Mesenchymal stem cell (in vitro differentiated cells and primary cell): ENCODE measurements at regions not wholly inside any gene's neighbourhood (a gene's known extent, or its start where the extent isn't known, plus 50 kb on each side); places are given as distances from the start of the nearest gene placed in this dataset.
A peak's percentile ranks its signal among the peaks of the same experiment; 100 is the strongest.
"Not testable (repeated sequence)": the region's sequence is repeated elsewhere in the genome, so short reads cannot be mapped to it uniquely, and the experiment has no call there.

ENCODE experiments used
- DNase-seq: peaks from one replicate; pipeline ENCODE4 v3.0.0-alpha.2; 2013
- H2AFZ ChIP-seq: one replicate; pipeline ENCODE4 v1.6.1; 2013; ENCODE audit warnings: low read depth, mild to moderate bottlenecking, control low read depth, inconsistent platforms, low read length, moderate library complexity
- H2AK5ac ChIP-seq: 2 replicates; pipeline ENCODE4 v1.6.1; 2013; ENCODE audit warnings: low read length, moderate library complexity, mild to moderate bottlenecking, inconsistent platforms; ENCODE audit not compliant: severe bottlenecking
- H2BK120ac ChIP-seq: one replicate; pipeline ENCODE4 v1.6.1; 2013; ENCODE audit warnings: low read depth, mild to moderate bottlenecking, inconsistent platforms, low read length, moderate library complexity
- H2BK12ac ChIP-seq, 2 experiments: one replicate each; pipeline ENCODE4 v1.6.1; 2013; ENCODE audit warnings: inconsistent platforms in 2 of 2, low read length in 2 of 2, mild to moderate bottlenecking in 2 of 2, moderate library complexity in 2 of 2, control low read depth in 1 of 2
- H2BK15ac ChIP-seq: one replicate; pipeline ENCODE4 v1.6.1; 2013; ENCODE audit warnings: mild to moderate bottlenecking, low read depth, inconsistent platforms; ENCODE audit not compliant: poor library complexity, severe bottlenecking
- H2BK5ac ChIP-seq: 2 replicates; pipeline ENCODE4 v1.6.1; 2013; ENCODE audit warnings: low read depth, mild to moderate bottlenecking, low read length, control low read depth, inconsistent platforms; ENCODE audit not compliant: poor library complexity, severe bottlenecking
- H3K14ac ChIP-seq, 2 experiments: one replicate each; pipeline ENCODE4 v1.6.1; 2013; ENCODE audit warnings: inconsistent platforms in 2 of 2, low read length in 2 of 2, control low read depth in 1 of 2, mild to moderate bottlenecking in 1 of 2, moderate library complexity in 1 of 2
- H3K18ac ChIP-seq, 2 experiments: one replicate each; pipeline ENCODE4 v1.6.1; 2013; ENCODE audit warnings: inconsistent platforms in 2 of 2, low read length in 2 of 2, control low read depth in 1 of 2, low read depth in 1 of 2, mild to moderate bottlenecking in 1 of 2
- H3K23ac ChIP-seq, 2 experiments: one replicate each; pipeline ENCODE4 v1.6.1; 2013; ENCODE audit warnings: inconsistent platforms in 2 of 2, low read length in 2 of 2, mild to moderate bottlenecking in 2 of 2, moderate library complexity in 2 of 2, control low read depth in 1 of 2
- H3K27ac ChIP-seq: 2 replicates; pipeline ENCODE4 v1.5.1; 2013; ENCODE audit warnings: mild to moderate bottlenecking, moderate library complexity, low read length, control low read depth, inconsistent platforms; ENCODE audit not compliant: poor library complexity, severe bottlenecking
- H3K27me3 ChIP-seq, 2 experiments: 2 replicates each; pipeline versions ENCODE4 v1.6.1 to v1.7.0; 2013; ENCODE audit warnings: low read length in 2 of 2, mild to moderate bottlenecking in 2 of 2, moderate library complexity in 2 of 2, control low read depth in 1 of 2, inconsistent platforms in 1 of 2; ENCODE audit not compliant: control insufficient read depth in 1 of 2, insufficient read depth in 1 of 2
- H3K36me3 ChIP-seq, 2 experiments: 2 replicates each; pipeline versions ENCODE4 v1.6.1 to v1.7.0; 2013; ENCODE audit warnings: low read length in 2 of 2, control low read depth in 1 of 2, inconsistent platforms in 1 of 2, low read depth in 1 of 2, mild to moderate bottlenecking in 1 of 2; ENCODE audit not compliant: insufficient read depth in 2 of 2, control insufficient read depth in 1 of 2
- H3K4ac ChIP-seq, 2 experiments: one replicate each; pipeline ENCODE4 v1.6.1; 2013; ENCODE audit warnings: inconsistent platforms in 2 of 2, low read length in 2 of 2, mild to moderate bottlenecking in 2 of 2, moderate library complexity in 2 of 2, control low read depth in 1 of 2, low read depth in 1 of 2
- H3K4me1 ChIP-seq: 2 replicates; pipeline ENCODE4 v1.6.1; 2013; ENCODE audit warnings: low read depth, low read length, control low read depth; ENCODE audit not compliant: control insufficient read depth, insufficient read depth
- H3K4me2 ChIP-seq: 2 replicates; pipeline ENCODE4 v1.6.1; 2013; ENCODE audit warnings: low read length, mild to moderate bottlenecking, inconsistent platforms; ENCODE audit not compliant: poor library complexity, severe bottlenecking
- H3K4me3 ChIP-seq, 2 experiments: 2 replicates each; pipeline versions ENCODE4 v1.5.1 to v1.7.0; 2013; ENCODE audit warnings: low read length in 2 of 2, mild to moderate bottlenecking in 2 of 2, control low read depth in 1 of 2, low read depth in 1 of 2; ENCODE audit not compliant: insufficient read depth in 1 of 2
- H3K79me1 ChIP-seq: replicated peaks from 2 replicates; pipeline ENCODE4 v1.6.1; 2013; ENCODE audit warnings: mild to moderate bottlenecking, control low read depth, low read length, inconsistent platforms; ENCODE audit not compliant: poor library complexity, severe bottlenecking
- H3K9ac ChIP-seq: 2 replicates; pipeline ENCODE4 v1.7.0; 2013; ENCODE audit warnings: mild to moderate bottlenecking, low read length, moderate library complexity
- H3K9me3 ChIP-seq: 2 replicates; pipeline ENCODE4 v1.7.0; 2013; ENCODE audit warnings: mild to moderate bottlenecking, low read length; ENCODE audit not compliant: control insufficient read depth
- H4K8ac ChIP-seq: one replicate; pipeline ENCODE4 v1.6.1; 2013; ENCODE audit warnings: inconsistent platforms, mild to moderate bottlenecking, low read length, moderate library complexity
- H4K91ac ChIP-seq: one replicate; pipeline ENCODE4 v1.6.1; 2013; ENCODE audit warnings: mild to moderate bottlenecking, low read length, inconsistent platforms
- WGBS: methylation state at CpG from one replicate; pipeline ENCODE4 v1.1.7; 2013; ENCODE audit warnings: mixed read lengths; 5-methylcytosine and 5-hydroxymethylcytosine counted together

DNA sequence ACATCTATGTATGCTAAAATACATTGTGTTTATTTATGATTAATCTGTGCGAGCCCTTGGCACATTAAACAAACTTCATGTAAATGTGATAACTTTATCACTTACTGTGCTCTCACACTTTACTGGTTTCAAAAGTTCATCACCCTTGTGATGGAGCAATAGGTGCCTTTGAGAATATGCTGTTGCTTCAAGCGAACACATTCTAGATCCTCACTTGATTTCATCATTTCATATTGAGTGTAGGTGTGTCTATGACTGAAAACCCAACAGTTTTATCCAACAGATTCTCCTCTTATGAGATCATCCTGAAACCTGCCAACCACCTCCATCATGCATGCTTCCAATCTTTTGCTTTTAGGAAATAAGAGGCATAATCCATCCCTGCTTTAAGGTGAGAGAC is 854.4 kb downstream of the TMEM121 start:
- no peak overlapping the region for H4K91ac ChIP-seq

DNA sequence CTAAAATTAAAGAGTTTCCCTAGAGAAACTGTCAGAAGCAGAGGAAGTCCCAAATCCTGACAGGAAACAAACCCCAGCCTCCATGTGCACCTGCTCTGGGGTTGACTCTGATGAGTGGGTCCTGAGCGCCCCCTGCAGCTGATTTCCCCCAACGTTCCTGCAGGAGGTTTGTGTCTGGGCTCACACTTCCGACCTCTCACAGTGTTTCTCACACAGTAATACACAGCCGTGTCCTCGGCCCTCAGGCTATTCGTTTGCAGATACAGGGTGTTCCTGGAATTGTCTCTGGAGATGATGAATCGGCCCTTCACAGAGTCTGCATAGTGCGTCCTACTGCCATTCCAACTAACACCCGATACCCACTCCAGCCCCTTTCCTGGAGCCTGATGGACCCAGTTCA is 862.8 kb downstream of the TMEM121 start:
- WGBS = 69% methylated on average over 9 of the region's 9 CpGs
- not testable (repeated sequence) for H3K27me3 ChIP-seq, H2BK12ac ChIP-seq

More for the DNA sequence above, 854.4 kb downstream of the TMEM121 start:
- no peak overlapping the region for H3K4me2 ChIP-seq
- no peak overlapping the region for H3K4ac ChIP-seq
- no peaks in the 10 kb centered on the region for H3K4me1 ChIP-seq
- H3K27ac ChIP-seq = no peak overlapping the region
- H4K8ac ChIP-seq = no peak overlapping the region
- H3K9me3 ChIP-seq = no peaks in the 10 kb centered on the region
- WGBS = 75% methylated on average over 2 of the region's 2 CpGs
- no peak overlapping the region for H2BK15ac ChIP-seq
- no peak overlapping the region for H2BK5ac ChIP-seq
- no peaks in the 10 kb centered on the region for H3K27me3 ChIP-seq
- H3K36me3 ChIP-seq = no peaks in the 10 kb centered on the region
- H2AK5ac ChIP-seq = no peak overlapping the region
- DNase-seq = no peak
- H3K18ac ChIP-seq = no peak overlapping the region
- no peak overlapping the region for H3K14ac ChIP-seq
- H3K79me1 ChIP-seq = no peaks in the 10 kb centered on the region
- no peak overlapping the region for H2BK12ac ChIP-seq
- no peak overlapping the region for H3K4me3 ChIP-seq
- H2BK120ac ChIP-seq = no peak overlapping the region
- no peak overlapping the region for H3K23ac ChIP-seq
- no peak overlapping the region for H2AFZ ChIP-seq
- H3K9ac ChIP-seq = no peak overlapping the region

DNA sequence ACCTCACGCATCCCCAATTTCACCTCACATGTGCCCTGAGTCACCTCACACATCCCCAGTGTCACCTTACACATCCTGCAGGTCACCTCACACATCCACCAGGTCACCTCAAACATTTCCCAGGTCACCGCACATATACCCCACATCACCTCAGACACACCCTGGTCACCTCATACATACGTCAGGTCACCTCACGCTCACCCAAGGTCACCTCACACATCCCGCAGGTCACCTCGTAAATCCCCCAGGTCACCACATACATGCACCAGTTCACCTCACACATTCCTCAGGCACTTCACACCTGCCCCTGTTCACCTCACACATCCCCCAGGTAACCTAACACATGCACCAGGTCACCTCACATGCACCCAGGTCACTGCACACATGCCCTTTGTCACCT is 864.0 kb downstream of the TMEM121 start:
- no peak overlapping the region for H3K18ac ChIP-seq
- DNase-seq = no peak
- WGBS = 89% methylated on average over 6 of the region's 6 CpGs
- no peak overlapping the region for H4K91ac ChIP-seq
- no peak overlapping the region for H2AFZ ChIP-seq
- H4K8ac ChIP-seq = no peak overlapping the region
- no peak overlapping the region for H2BK5ac ChIP-seq
- H3K9me3 ChIP-seq = peaks cover 5% of the 10 kb centered on the region
- H3K4ac ChIP-seq = no peak overlapping the region
- H2AK5ac ChIP-seq = no peak overlapping the region
- H3K4me3 ChIP-seq = no peak overlapping the region
- H3K27me3 ChIP-seq = no peaks in the 10 kb centered on the region
- H3K79me1 ChIP-seq = no peaks in the 10 kb centered on the region
- H3K23ac ChIP-seq = no peak overlapping the region
- H2BK120ac ChIP-seq = no peak overlapping the region
- H3K36me3 ChIP-seq = no peaks in the 10 kb centered on the region
- no peak overlapping the region for H2BK12ac ChIP-seq
- no peaks in the 10 kb centered on the region for H3K4me1 ChIP-seq
- H3K9ac ChIP-seq = no peak overlapping the region
- no peak overlapping the region for H3K4me2 ChIP-seq
- no peak overlapping the region for H3K27ac ChIP-seq
- no peak overlapping the region for H2BK15ac ChIP-seq
- H3K14ac ChIP-seq = no peak overlapping the region

More for the DNA sequence above, 862.8 kb downstream of the TMEM121 start:
- not testable (repeated sequence) for H3K14ac ChIP-seq, H3K18ac ChIP-seq, H3K36me3 ChIP-seq, H2BK15ac ChIP-seq, H2AFZ ChIP-seq, H3K79me1 ChIP-seq, H3K4me3 ChIP-seq, H2BK5ac ChIP-seq, H3K27ac ChIP-seq, H3K4me1 ChIP-seq, H3K4ac ChIP-seq, H3K23ac ChIP-seq, H3K9me3 ChIP-seq, DNase-seq, H4K8ac ChIP-seq, H4K91ac ChIP-seq, H3K9ac ChIP-seq, H3K4me2 ChIP-seq, H2AK5ac ChIP-seq, H2BK120ac ChIP-seq

DNA sequence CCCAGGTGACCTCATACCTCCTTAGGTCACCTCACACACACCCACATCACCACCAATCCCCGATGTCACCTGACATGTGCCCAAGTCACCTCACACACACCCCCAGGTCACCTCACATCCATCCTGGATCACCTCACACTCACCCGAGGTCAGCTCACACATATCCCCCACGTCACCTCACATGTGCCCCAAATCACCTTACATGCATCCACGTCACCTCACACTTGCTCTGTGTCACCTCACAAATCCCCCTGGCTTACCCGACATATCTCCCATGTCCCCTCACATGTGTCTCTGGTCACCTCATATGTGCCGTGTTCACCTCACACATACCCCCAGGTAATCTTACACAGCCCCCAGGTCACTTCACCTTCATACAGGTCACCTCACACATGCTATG is 864.6 kb downstream of the TMEM121 start:
- H3K27ac ChIP-seq = no peak overlapping the region
- peak overlapping the region in 1 of 2 experiments; percentile 9 for H3K23ac ChIP-seq
- no peak overlapping the region for H3K4me2 ChIP-seq
- H3K4me1 ChIP-seq = no peaks in the 10 kb centered on the region
- no peak overlapping the region for H2BK12ac ChIP-seq
- no peak overlapping the region for H4K91ac ChIP-seq
- no peak overlapping the region for H3K18ac ChIP-seq
- no peak overlapping the region for H4K8ac ChIP-seq
- H2BK15ac ChIP-seq = no peak overlapping the region
- DNase-seq = no peak
- H2BK5ac ChIP-seq = no peak overlapping the region
- no peaks in the 10 kb centered on the region for H3K36me3 ChIP-seq
- H2BK120ac ChIP-seq = no peak overlapping the region
- no peak overlapping the region for H3K4me3 ChIP-seq
- H3K14ac ChIP-seq = no peak overlapping the region
- H3K9ac ChIP-seq = no peak overlapping the region
- no peaks in the 10 kb centered on the region for H3K79me1 ChIP-seq
- no peak overlapping the region for H2AK5ac ChIP-seq
- no peak overlapping the region for H3K4ac ChIP-seq
- WGBS = 71% methylated on average over 5 of the region's 6 CpGs
- H2AFZ ChIP-seq = no peak overlapping the region
- H3K27me3 ChIP-seq = no peaks in the 10 kb centered on the region
- peaks cover 5% of the 10 kb centered on the region for H3K9me3 ChIP-seq
